HepG2 (cell line): ENCODE measurements at regions not wholly inside any gene's neighbourhood (a gene's known extent, or its start where the extent isn't known, plus 50 kb on each side); places are given as distances from the start of the nearest gene placed in this dataset.

Experiments
- ATAC-seq: fragments of 200-7000 bp; cut with Tn5 transposase; 3 replicates; pipeline ENCODE4 v1.9.1; 2020; ENCODE audit warnings: mild to moderate bottlenecking, moderate library complexity
- BruUV-seq: library from RNA; stranded (reverse); fragments of 400-500 nt; replicated peaks from 2 replicates; lab custom pipeline; 2021; lab: Mats Ljungman, UMichigan
- CTCF ChIA-PET: fragments of 300-600 bp; formaldehyde crosslinking; extraction: SDS; loops from one replicate; lab custom pipeline; 2021; ENCODE audit warnings: low total read pairs, inconsistent platforms, low intra/inter-chr PET ratio; lab: Yijun Ruan, JAX
- POLR2A ChIA-PET: fragments of 350-600 bp; sonication (Branson Sonifier 250); formaldehyde crosslinking; loops from one replicate; lab custom pipeline; 2020; ENCODE audit warnings: antibody characterized with exemption, inconsistent platforms; lab: Yijun Ruan, JAX
- DNase-seq: peaks from one replicate; pipeline ENCODE4 v3.0.0-alpha.2; 2015; ENCODE audit warnings: low spot score
- FAIRE-seq: peaks from 3 replicates; lab custom pipeline; 2011; peaks lifted over from hg19 to GRCh38; lab: Jason Lieb, UNC
- H2AFZ ChIP-seq: one replicate; pipeline ENCODE4 v1.6.1; 2011; ENCODE audit warnings: low read length, inconsistent platforms
- H3K27ac ChIP-seq: fragments of 300-600 bp; 3 replicates; pipeline ENCODE4 v1.8.0; 2011; ENCODE audit warnings: mixed run types, mild to moderate bottlenecking, mixed read lengths, low read length, inconsistent platforms; ENCODE audit not compliant: insufficient read depth; ENCODE audit errors: extremely low read length
- H3K27me3 ChIP-seq, 2 experiments: fragments of 200-600 bp in 1 of 2; 2 replicates in 1 of 2; 3 replicates in 1 of 2; pipeline versions ENCODE4 v1.6.0 to v1.8.0; 2011; ENCODE audit warnings: low read length in 2 of 2, mild to moderate bottlenecking in 2 of 2, moderate library complexity in 2 of 2, inconsistent platforms in 1 of 2; ENCODE audit not compliant: insufficient read depth in 2 of 2, control insufficient read depth in 1 of 2
- H3K36me3 ChIP-seq, 2 experiments: fragments of 200-600 bp in 1 of 2; replicated peaks in 1 of 2; 2 replicates in 1 of 2; 3 replicates in 1 of 2; pipeline versions ENCODE4 v1.5.1 to v1.8.0; 2011; ENCODE audit warnings: low read length in 2 of 2, inconsistent platforms in 1 of 2; ENCODE audit not compliant: insufficient read depth in 2 of 2, control insufficient read depth in 1 of 2
- H3K4me1 ChIP-seq: 2 replicates; pipeline ENCODE4 v1.5.1; 2012; ENCODE audit warnings: low read length, inconsistent platforms; ENCODE audit not compliant: insufficient read depth
- H3K4me2 ChIP-seq: 2 replicates; pipeline ENCODE4 v1.6.0; 2011; ENCODE audit warnings: low read depth, low read length, inconsistent platforms
- H3K4me3 ChIP-seq, 3 experiments: fragments of 200-600 bp in 1 of 3; sonication (generic), shearing (Covaris generic) in 1 of 3; replicated peaks in 1 of 3; 2 replicates each; pipeline ENCODE4 v1.5.1; 2011 to 2016; ENCODE audit warnings: low read length in 3 of 3, inconsistent platforms in 2 of 3, low read depth in 2 of 3, mild to moderate bottlenecking in 2 of 3, control low read depth in 1 of 3, mixed read lengths in 1 of 3; ENCODE audit not compliant: insufficient read depth in 1 of 3
- H3K79me2 ChIP-seq: one replicate; pipeline ENCODE4 v1.6.1; 2011; ENCODE audit warnings: low read length, inconsistent platforms; ENCODE audit not compliant: insufficient read depth
- H3K9ac ChIP-seq: 2 replicates; pipeline ENCODE4 v1.6.0; 2011; ENCODE audit warnings: mild to moderate bottlenecking, low read depth, low read length, inconsistent platforms; ENCODE audit not compliant: insufficient read depth
- H3K9me3 ChIP-seq: 2 replicates; pipeline ENCODE4 v1.5.1; 2012; ENCODE audit warnings: mild to moderate bottlenecking, low read length
- H4K20me1 ChIP-seq: 2 replicates; pipeline ENCODE4 v1.6.0; 2011; ENCODE audit warnings: inconsistent platforms, mild to moderate bottlenecking, low read length, moderate library complexity; ENCODE audit not compliant: insufficient read depth
- ATRX ChIP-seq: sonication (generic); formaldehyde crosslinking; IDR thresholded peaks from 2 replicates; pipeline ENCODE4 v1.4.0; 2020; ENCODE audit warnings: missing genetic modification reagents, borderline replicate concordance
- CAMTA2 ChIP-seq: sonication (generic); formaldehyde crosslinking; IDR thresholded peaks from 2 replicates; pipeline ENCODE4 v1.4.0; 2020; ENCODE audit warnings: mild to moderate bottlenecking, missing genetic modification reagents, borderline replicate concordance
- ESRRA ChIP-seq: sonication (generic); formaldehyde crosslinking; IDR thresholded peaks from 2 replicates; pipeline ENCODE4 v1.5.1; 2020; ENCODE audit warnings: mild to moderate bottlenecking, low read depth, missing genetic modification reagents
- EZH2 ChIP-seq: conservative IDR thresholded peaks from 2 replicates; pipeline ENCODE4 v1.6.1; 2012; ENCODE audit warnings: mild to moderate bottlenecking, low read depth, low read length, moderate library complexity
- KDM4B ChIP-seq: sonication (generic); formaldehyde crosslinking; IDR thresholded peaks from 2 replicates; pipeline ENCODE4 v1.4.0; 2020; ENCODE audit warnings: missing genetic modification reagents
- KLF11 ChIP-seq: IDR thresholded peaks from 2 replicates; pipeline ENCODE4 v1.6.1; 2016; ENCODE audit warnings: missing compliant biosample characterization
- MED1 ChIP-seq: sonication (generic); formaldehyde crosslinking; IDR thresholded peaks from 2 replicates; pipeline ENCODE4 v1.4.0; 2020; ENCODE audit warnings: missing genetic modification reagents
- SAP130 ChIP-seq: IDR thresholded peaks from 2 replicates; pipeline ENCODE4 v1.6.1; 2016; ENCODE audit warnings: low read depth
- TP53 ChIP-seq: sonication (generic); formaldehyde crosslinking; conservative IDR thresholded peaks from 2 replicates; pipeline ENCODE4 v1.4.0; 2020; ENCODE audit warnings: missing genetic modification reagents
- ZFP82 ChIP-seq: sonication (generic); formaldehyde crosslinking; IDR thresholded peaks from 2 replicates; pipeline ENCODE4 v1.5.1; 2020; ENCODE audit warnings: mild to moderate bottlenecking, missing genetic modification reagents, borderline replicate concordance
- ZKSCAN8 ChIP-seq: IDR thresholded peaks from 2 replicates; pipeline ENCODE4 v1.6.1; 2016; ENCODE audit warnings: borderline replicate concordance, missing genetic modification reagents, missing compliant biosample characterization
- ZNF292 ChIP-seq: sonication (generic); formaldehyde crosslinking; IDR thresholded peaks from 2 replicates; pipeline ENCODE4 v1.8.1; 2022; ENCODE audit warnings: mild to moderate bottlenecking, low read depth, missing genetic modification reagents, borderline replicate concordance
- ZNF451 ChIP-seq: sonication (generic); formaldehyde crosslinking; IDR thresholded peaks from 2 replicates; pipeline ENCODE4 v1.5.0; 2020; ENCODE audit warnings: mild to moderate bottlenecking, missing genetic modification reagents
- ZNF569 ChIP-seq: sonication (generic); formaldehyde crosslinking; IDR thresholded peaks from 2 replicates; pipeline ENCODE4 v1.5.0; 2020; ENCODE audit warnings: mild to moderate bottlenecking, missing genetic modification reagents, moderate library complexity, borderline replicate concordance
- ZNF720 ChIP-seq: sonication (generic); formaldehyde crosslinking; IDR thresholded peaks from 2 replicates; pipeline ENCODE4 v1.4.0; 2020; ENCODE audit warnings: missing genetic modification reagents
- ZNF841 ChIP-seq: sonication (generic); formaldehyde crosslinking; IDR thresholded peaks from 2 replicates; pipeline ENCODE4 v1.8.1; 2023; ENCODE audit warnings: missing genetic modification reagents, borderline replicate concordance
- WGBS: methylation state at CpG from one replicate; pipeline ENCODE4 v1.1.6; 2017; ENCODE audit warnings: low lambda C conversion rate; 5-methylcytosine and 5-hydroxymethylcytosine counted together
- in situ Hi-C: cut with HindIII; loops from 2 replicates; pipeline ENCODE4 v1.10.0; 2017; ENCODE audit warnings: low pct_unique_long_range_greater_than_20kb; ENCODE audit not compliant: extremely low pct_ligation_motif_present
- intact Hi-C: fragments of 100-400 bp; cut with micrococcal nuclease; formaldehyde crosslinking; loops from one replicate; pipeline ENCODE4 v1.10.0; 2022; ENCODE audit not compliant: unreplicated experiment
- TF ChIP-seq, protein P1 (sequence below), 2 experiments: fragments of 450-650 bp in 1 of 2; sonication (generic) in 1 of 2; formaldehyde crosslinking in 1 of 2; IDR thresholded peaks; 2 replicates each; pipeline versions ENCODE4 v1.6.1 to v1.8.0; 2016 to 2022; ENCODE audit warnings: antibody characterized with exemption in 1 of 2, mild to moderate bottlenecking in 1 of 2, missing genetic modification reagents in 1 of 2

GRCh38 chr5:57724836-57725235, 242.2 kb upstream of the ACTBL2 start:
- no TSS peak for BruUV-seq
- no peak for FAIRE-seq

More at GRCh38 chr5:57724836-57725235, 242.2 kb upstream of the ACTBL2 start:
- ATAC-seq: no peak
- ChIA-PET POLR2A (no interaction called here), CTCF (no interaction called here)
- Histone ChIP-seq H3K79me2 (no peaks in the 10 kb centered on the region), H3K27me3 (no peaks in the 10 kb centered on the region), H2AFZ (no peak overlapping the region), H4K20me1 (no peaks in the 10 kb centered on the region), H3K36me3 (no peaks in the 10 kb centered on the region), H3K9me3 (no peaks in the 10 kb centered on the region), H3K27ac (no peak overlapping the region), H3K4me1 (no peaks in the 10 kb centered on the region), H3K4me2 (no peak overlapping the region), H3K4me3 (no peak overlapping the region), H3K9ac (no peak overlapping the region)
- intact Hi-C loops: no loop called here
- no peak for DNase-seq
- TF ChIP-seq ZNF451 (CRISPR knock-in tag) (no peak), MED1 (CRISPR knock-in tag) (no peak), KLF11 (CRISPR knock-in tag) (no peak), ZNF569 (CRISPR knock-in tag) (no peak), ZNF841 (CRISPR knock-in tag) (no peak), ZNF292 (CRISPR knock-in tag) (no peak), ATRX (no peak), EZH2 (no peak), ESRRA (CRISPR knock-in tag) (no peak), KDM4B (CRISPR knock-in tag) (no peak), TP53 (no peak), CAMTA2 (no peak), ZFP82 (CRISPR knock-in tag) (no peak), ZNF720 (no peak), ZKSCAN8 (CRISPR knock-in tag) (no peak), SAP130 (no peak)
- TF ChIP-seq, protein P1, sequence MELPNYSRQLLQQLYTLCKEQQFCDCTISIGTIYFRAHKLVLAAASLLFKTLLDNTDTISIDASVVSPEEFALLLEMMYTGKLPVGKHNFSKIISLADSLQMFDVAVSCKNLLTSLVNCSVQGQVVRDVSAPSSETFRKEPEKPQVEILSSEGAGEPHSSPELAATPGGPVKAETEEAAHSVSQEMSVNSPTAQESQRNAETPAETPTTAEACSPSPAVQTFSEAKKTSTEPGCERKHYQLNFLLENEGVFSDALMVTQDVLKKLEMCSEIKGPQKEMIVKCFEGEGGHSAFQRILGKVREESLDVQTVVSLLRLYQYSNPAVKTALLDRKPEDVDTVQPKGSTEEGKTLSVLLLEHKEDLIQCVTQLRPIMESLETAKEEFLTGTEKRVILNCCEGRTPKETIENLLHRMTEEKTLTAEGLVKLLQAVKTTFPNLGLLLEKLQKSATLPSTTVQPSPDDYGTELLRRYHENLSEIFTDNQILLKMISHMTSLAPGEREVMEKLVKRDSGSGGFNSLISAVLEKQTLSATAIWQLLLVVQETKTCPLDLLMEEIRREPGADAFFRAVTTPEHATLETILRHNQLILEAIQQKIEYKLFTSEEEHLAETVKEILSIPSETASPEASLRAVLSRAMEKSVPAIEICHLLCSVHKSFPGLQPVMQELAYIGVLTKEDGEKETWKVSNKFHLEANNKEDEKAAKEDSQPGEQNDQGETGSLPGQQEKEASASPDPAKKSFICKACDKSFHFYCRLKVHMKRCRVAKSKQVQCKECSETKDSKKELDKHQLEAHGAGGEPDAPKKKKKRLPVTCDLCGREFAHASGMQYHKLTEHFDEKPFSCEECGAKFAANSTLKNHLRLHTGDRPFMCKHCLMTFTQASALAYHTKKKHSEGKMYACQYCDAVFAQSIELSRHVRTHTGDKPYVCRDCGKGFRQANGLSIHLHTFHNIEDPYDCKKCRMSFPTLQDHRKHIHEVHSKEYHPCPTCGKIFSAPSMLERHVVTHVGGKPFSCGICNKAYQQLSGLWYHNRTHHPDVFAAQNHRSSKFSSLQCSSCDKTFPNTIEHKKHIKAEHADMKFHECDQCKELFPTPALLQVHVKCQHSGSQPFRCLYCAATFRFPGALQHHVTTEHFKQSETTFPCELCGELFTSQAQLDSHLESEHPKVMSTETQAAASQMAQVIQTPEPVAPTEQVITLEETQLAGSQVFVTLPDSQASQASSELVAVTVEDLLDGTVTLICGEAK (IDR thresholded peaks at IDR 0.05): no peak
- TF ChIP-seq, protein P1 (CRISPR knock-in tag; IDR thresholded peaks at IDR 0.05): no peak
- WGBS: 11% methylated on average over 2 of the region's 2 CpGs
- in situ Hi-C loops: no loop called here
